ENCODE measurements at regions not wholly inside any gene's neighbourhood (a gene's known extent, or its start where the extent isn't known, plus 50 kb on each side); places are given as distances from the start of the nearest gene placed in this dataset.

GRCh38 chrX:123081776-123082175 lies 102.3 kb upstream of the GRIA3 start:
- H3K9me3 ChIP-seq (ENCODE audit: control insufficient read depth in 4 of 4, low read length in 3 of 4), result peaks cover 0 to 2% (median 0%) of the 10 kb centered on the region in 4 donors
- no peak overlapping the region for H3K27ac ChIP-seq (ENCODE audit: low read depth in 1 of 2, low read length in 2 of 2)
- H3K9ac ChIP-seq (ENCODE audit: low read depth in 1 of 2, low read length in 2 of 2), result no peak overlapping the region
- H3K27me3 ChIP-seq (ENCODE audit: control insufficient read depth in 4 of 4, insufficient read depth in 4 of 4, low read length in 3 of 4), result no peaks in the 10 kb centered on the region
- H3K36me3 ChIP-seq (ENCODE audit: control insufficient read depth in 4 of 4, insufficient read depth in 3 of 4, low read depth in 1 of 4, low read length in 3 of 4), result no peaks in the 10 kb centered on the region
- DNase-seq (ENCODE audit: low spot score), result no peak
- TF ChIP-seq ZBTB33 (IDR thresholded peaks at IDR 0.05), result no peak
- TF ChIP-seq TAF1 (conservative IDR thresholded peaks at IDR 0.05), result no peak
- TF ChIP-seq CTCF (IDR thresholded peaks at IDR 0.05; ENCODE audit: low read depth, low read length, missing input control), result no peak
- TF ChIP-seq HNF4G (IDR thresholded peaks at IDR 0.05), result no peak
- TF ChIP-seq NR2F2 (IDR thresholded peaks at IDR 0.05), result no peak
- no peak for TF ChIP-seq RXRA (IDR thresholded peaks at IDR 0.05)
- TF ChIP-seq REST (IDR thresholded peaks at IDR 0.05), result no peak
- TF ChIP-seq YY1 (IDR thresholded peaks at IDR 0.05), result no peak
- TF ChIP-seq SP1 (IDR thresholded peaks at IDR 0.05), result no peak
- TF ChIP-seq JUND (IDR thresholded peaks at IDR 0.05), result no peak
- TF ChIP-seq ATF3 (IDR thresholded peaks at IDR 0.05), result no peak
- TF ChIP-seq EGR1 (IDR thresholded peaks at IDR 0.05; ENCODE audit: low read depth in 2 of 2), result no peak
- no peak for TF ChIP-seq HNF4A (conservative IDR thresholded peaks at IDR 0.05)
- H3K4me1 ChIP-seq (ENCODE audit: control insufficient read depth in 4 of 4, insufficient read depth in 4 of 4, low read length in 3 of 4), result peaks cover 0 to 15% (median 13%) of the 10 kb centered on the region in 4 donors
- no peak overlapping the region for H3K4me3 ChIP-seq (ENCODE audit: low read depth in 1 of 3, low read length in 3 of 3)

GRCh38 chrX:123083924-123084323 lies 100.2 kb upstream of the GRIA3 start:
- Histone ChIP-seq H3K9ac (ENCODE audit: low read depth in 1 of 2, low read length in 2 of 2) (no peak overlapping the region), H3K4me1 (ENCODE audit: control insufficient read depth in 4 of 4, insufficient read depth in 4 of 4, low read length in 3 of 4) (peaks cover 0 to 31% (median 23%) of the 10 kb centered on the region in 4 donors), H3K36me3 (ENCODE audit: control insufficient read depth in 4 of 4, insufficient read depth in 3 of 4, low read depth in 1 of 4, low read length in 3 of 4) (no peaks in the 10 kb centered on the region), H3K27me3 (ENCODE audit: control insufficient read depth in 4 of 4, insufficient read depth in 4 of 4, low read length in 3 of 4) (no peaks in the 10 kb centered on the region), H3K9me3 (ENCODE audit: control insufficient read depth in 4 of 4, low read length in 3 of 4) (peaks cover 0 to 2% (median 0%) of the 10 kb centered on the region in 4 donors), H3K27ac (ENCODE audit: low read depth in 1 of 2, low read length in 2 of 2) (no peak overlapping the region), H3K4me3 (ENCODE audit: low read depth in 1 of 3, low read length in 3 of 3) (no peak overlapping the region)
- no peak for TF ChIP-seq TAF1 (conservative IDR thresholded peaks at IDR 0.05)
- no peak for TF ChIP-seq ATF3 (IDR thresholded peaks at IDR 0.05)
- no peak for TF ChIP-seq FOXA1 (IDR thresholded peaks at IDR 0.05)
- TF ChIP-seq HNF4G (IDR thresholded peaks at IDR 0.05), result no peak
- no peak for TF ChIP-seq NR2F2 (IDR thresholded peaks at IDR 0.05)
- WGBS, result 68% methylated on average over 2 of the region's 2 CpGs
- DNase-seq (ENCODE audit: low spot score), result no peak
